ENCODE measurements at regions not wholly inside any gene's neighbourhood (a gene's known extent, or its start where the extent isn't known, plus 50 kb on each side); places are given as distances from the start of the nearest gene placed in this dataset.

DNA sequence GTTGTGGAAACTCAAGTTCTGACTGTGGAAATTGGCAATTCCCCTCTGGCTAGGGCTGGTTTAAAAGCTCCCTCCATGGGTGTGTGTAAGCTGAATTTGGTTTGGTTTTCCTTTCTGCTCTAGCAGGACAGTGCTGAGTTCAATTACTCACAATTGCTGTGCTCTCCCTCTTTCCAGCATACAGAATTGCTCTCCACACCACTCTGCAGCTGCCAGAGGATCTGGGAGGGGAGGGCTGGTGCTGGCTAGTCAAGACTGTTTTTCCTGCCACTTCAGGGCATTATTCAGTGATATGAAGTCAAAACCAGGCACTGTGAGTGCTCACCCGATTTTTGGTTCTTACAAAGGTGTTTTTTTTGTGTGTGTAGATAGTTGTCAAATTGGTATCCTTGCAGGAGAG is 336.9 kb upstream of the SLC24A2 start:
- Histone ChIP-seq H3K9ac (no peak overlapping the region), H3K27ac (no peak overlapping the region), H2AFZ (replicated peaks) (peak overlapping the region; percentile 54), H3K9me3 (ENCODE audit: low read depth) (no peaks in the 10 kb centered on the region), H3K36me3 (no peaks in the 10 kb centered on the region), H3F3A (ENCODE audit: low read depth) (no peaks in the 10 kb centered on the region), H3K27me3 (no peaks in the 10 kb centered on the region), H3K79me2 (ENCODE audit: low read depth) (no peaks in the 10 kb centered on the region), H4K20me1 (ENCODE audit: low read depth) (no peaks in the 10 kb centered on the region), H3K4me1 (peaks cover 25% of the 10 kb centered on the region), H3K4me3 (no peak overlapping the region), H3K4me2 (no peak overlapping the region)
- H3K27me3 Mint-ChIP-seq (ENCODE audit: insufficient read depth, low read depth): no peaks in the 10 kb centered on the region
- TF ChIP-seq EZH2phosphoT487 (IDR thresholded peaks at IDR 0.05) (no peak), EZH2 (IDR thresholded peaks at IDR 0.05) (no peak)
- TF ChIP-seq, protein P1, sequence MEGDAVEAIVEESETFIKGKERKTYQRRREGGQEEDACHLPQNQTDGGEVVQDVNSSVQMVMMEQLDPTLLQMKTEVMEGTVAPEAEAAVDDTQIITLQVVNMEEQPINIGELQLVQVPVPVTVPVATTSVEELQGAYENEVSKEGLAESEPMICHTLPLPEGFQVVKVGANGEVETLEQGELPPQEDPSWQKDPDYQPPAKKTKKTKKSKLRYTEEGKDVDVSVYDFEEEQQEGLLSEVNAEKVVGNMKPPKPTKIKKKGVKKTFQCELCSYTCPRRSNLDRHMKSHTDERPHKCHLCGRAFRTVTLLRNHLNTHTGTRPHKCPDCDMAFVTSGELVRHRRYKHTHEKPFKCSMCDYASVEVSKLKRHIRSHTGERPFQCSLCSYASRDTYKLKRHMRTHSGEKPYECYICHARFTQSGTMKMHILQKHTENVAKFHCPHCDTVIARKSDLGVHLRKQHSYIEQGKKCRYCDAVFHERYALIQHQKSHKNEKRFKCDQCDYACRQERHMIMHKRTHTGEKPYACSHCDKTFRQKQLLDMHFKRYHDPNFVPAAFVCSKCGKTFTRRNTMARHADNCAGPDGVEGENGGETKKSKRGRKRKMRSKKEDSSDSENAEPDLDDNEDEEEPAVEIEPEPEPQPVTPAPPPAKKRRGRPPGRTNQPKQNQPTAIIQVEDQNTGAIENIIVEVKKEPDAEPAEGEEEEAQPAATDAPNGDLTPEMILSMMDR (IDR thresholded peaks at IDR 0.05): no peak
- H3K36me3 Mint-ChIP-seq: no peaks in the 10 kb centered on the region
- H3K27ac Mint-ChIP-seq: peak overlapping the region; percentile 24
- no peak overlapping the region for H3K4me3 Mint-ChIP-seq
- peaks cover 22% of the 10 kb centered on the region for H3K4me1 Mint-ChIP-seq
- DNase-seq (ENCODE audit: low spot score): no peak
- no peaks in the 10 kb centered on the region for H3K9me3 Mint-ChIP-seq

DNA sequence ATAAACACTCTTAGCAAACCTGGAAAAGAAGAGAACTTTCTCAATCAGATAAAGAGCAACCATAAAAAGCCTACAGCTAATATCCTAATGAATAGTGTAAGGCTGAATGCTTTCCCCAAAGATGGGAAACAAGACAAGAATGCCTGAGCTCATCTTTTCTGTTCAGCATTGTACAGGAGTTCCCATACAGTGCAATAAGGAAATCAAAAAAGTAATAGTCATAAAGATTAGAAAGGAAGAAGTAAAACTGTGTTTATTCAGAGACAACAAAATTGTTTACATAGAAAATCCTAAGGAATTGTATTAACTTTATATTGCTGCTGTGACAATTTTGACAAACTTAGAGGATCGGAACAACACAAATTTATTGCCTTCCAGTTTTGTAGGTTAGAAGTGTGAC is 330.7 kb upstream of the SLC24A2 start:
- no peaks in the 10 kb centered on the region for H4K20me1 ChIP-seq (ENCODE audit: low read depth)
- no peaks in the 10 kb centered on the region for H3K9me3 ChIP-seq (ENCODE audit: low read depth)
- Mint-ChIP-seq H3K36me3 (no peaks in the 10 kb centered on the region), H3K27me3 (ENCODE audit: insufficient read depth, low read depth) (no peaks in the 10 kb centered on the region), H3K27ac (no peak overlapping the region), H3K9me3 (peaks cover 8% of the 10 kb centered on the region), H3K4me1 (no peaks in the 10 kb centered on the region), H3K4me3 (no peak overlapping the region)
- no peak overlapping the region for H3K9ac ChIP-seq
- H3K4me1 ChIP-seq: no peaks in the 10 kb centered on the region
- H3K27ac ChIP-seq: no peak overlapping the region
- no peaks in the 10 kb centered on the region for H3K36me3 ChIP-seq
- no peaks in the 10 kb centered on the region for H3K27me3 ChIP-seq
- no peak overlapping the region for H2AFZ ChIP-seq (replicated peaks)
- TF ChIP-seq, protein P1 (IDR thresholded peaks at IDR 0.05): no peak
- TF ChIP-seq EZH2 (IDR thresholded peaks at IDR 0.05): no peak
- no peak for TF ChIP-seq EZH2phosphoT487 (IDR thresholded peaks at IDR 0.05)
- H3K79me2 ChIP-seq (ENCODE audit: low read depth): no peaks in the 10 kb centered on the region
- no peak overlapping the region for H3K4me2 ChIP-seq
- no peak overlapping the region for H3K4me3 ChIP-seq
- H3F3A ChIP-seq (ENCODE audit: low read depth): no peaks in the 10 kb centered on the region
- DNase-seq (ENCODE audit: low spot score): no peak

DNA sequence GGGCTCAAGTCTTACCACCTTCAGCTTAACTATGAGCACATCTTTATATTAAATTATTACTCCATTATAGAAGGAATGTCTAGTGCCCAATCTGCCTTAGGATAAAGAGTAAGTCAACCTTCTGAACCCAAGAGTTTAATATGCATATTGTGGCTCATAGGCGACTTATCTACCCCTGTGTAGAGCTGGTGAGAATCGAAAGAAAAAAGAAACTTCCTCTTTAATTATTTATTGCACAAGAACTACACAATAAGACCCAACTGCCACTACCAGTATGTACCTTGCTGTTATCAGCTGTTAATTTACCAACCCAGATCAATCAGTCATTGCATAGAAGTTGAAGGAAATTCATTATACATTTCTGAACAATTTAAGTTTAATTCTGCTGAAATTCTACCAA is 329.1 kb upstream of the SLC24A2 start:
- no peaks in the 10 kb centered on the region for H4K20me1 ChIP-seq (ENCODE audit: low read depth)
- TF ChIP-seq, protein P1 (IDR thresholded peaks at IDR 0.05): no peak
- H3K27me3 ChIP-seq: no peaks in the 10 kb centered on the region
- no peak overlapping the region for H3K4me3 ChIP-seq
- no peaks in the 10 kb centered on the region for H3K79me2 ChIP-seq (ENCODE audit: low read depth)
- Mint-ChIP-seq H3K4me1 (no peaks in the 10 kb centered on the region), H3K27ac (no peak overlapping the region), H3K36me3 (no peaks in the 10 kb centered on the region), H3K27me3 (ENCODE audit: insufficient read depth, low read depth) (no peaks in the 10 kb centered on the region), H3K4me3 (no peak overlapping the region), H3K9me3 (peaks cover 11% of the 10 kb centered on the region)
- H3K36me3 ChIP-seq: no peaks in the 10 kb centered on the region
- no peaks in the 10 kb centered on the region for H3K4me1 ChIP-seq
- no peak for DNase-seq (ENCODE audit: low spot score)
- H3F3A ChIP-seq (ENCODE audit: low read depth): no peaks in the 10 kb centered on the region
- no peak overlapping the region for H2AFZ ChIP-seq (replicated peaks)
- H3K4me2 ChIP-seq: no peak overlapping the region
- H3K9ac ChIP-seq: no peak overlapping the region
- no peak overlapping the region for H3K27ac ChIP-seq
- H3K9me3 ChIP-seq (ENCODE audit: low read depth): no peaks in the 10 kb centered on the region

DNA sequence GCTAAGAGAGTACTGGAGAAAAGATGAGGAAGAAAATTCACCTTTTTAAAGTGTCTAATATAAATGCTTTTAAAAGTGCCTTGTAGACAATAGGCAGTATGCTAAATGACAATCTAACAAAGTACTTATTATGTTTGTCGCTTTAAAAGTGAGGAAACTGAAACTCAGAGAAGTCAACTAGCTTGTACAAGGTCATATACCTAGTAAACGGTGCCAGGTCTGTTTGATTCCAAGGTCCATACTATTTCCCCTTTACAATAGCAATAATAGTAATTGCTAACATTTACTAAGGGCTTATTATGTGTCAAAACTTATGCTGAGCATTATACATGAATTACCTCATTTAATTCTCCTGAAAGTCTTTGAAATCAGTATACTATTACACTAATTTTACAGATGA is 328.6 kb upstream of the SLC24A2 start:
- Histone ChIP-seq H3F3A (ENCODE audit: low read depth) (no peaks in the 10 kb centered on the region), H3K4me1 (no peaks in the 10 kb centered on the region), H3K4me3 (no peak overlapping the region), H3K36me3 (no peaks in the 10 kb centered on the region), H4K20me1 (ENCODE audit: low read depth) (no peaks in the 10 kb centered on the region), H3K9ac (no peak overlapping the region), H3K9me3 (ENCODE audit: low read depth) (no peaks in the 10 kb centered on the region), H3K4me2 (no peak overlapping the region), H3K79me2 (ENCODE audit: low read depth) (no peaks in the 10 kb centered on the region), H2AFZ (replicated peaks) (no peak overlapping the region), H3K27me3 (no peaks in the 10 kb centered on the region), H3K27ac (no peak overlapping the region)
- Mint-ChIP-seq H3K36me3 (no peaks in the 10 kb centered on the region), H3K4me1 (no peaks in the 10 kb centered on the region), H3K27ac (no peak overlapping the region), H3K4me3 (no peak overlapping the region), H3K9me3 (peaks cover 11% of the 10 kb centered on the region), H3K27me3 (ENCODE audit: insufficient read depth, low read depth) (no peaks in the 10 kb centered on the region)
- TF ChIP-seq, protein P1 (IDR thresholded peaks at IDR 0.05): no peak
- TF ChIP-seq EZH2phosphoT487 (IDR thresholded peaks at IDR 0.05) (no peak), EZH2 (IDR thresholded peaks at IDR 0.05) (no peak)
- no peak for DNase-seq (ENCODE audit: low spot score)

Measured in neural progenitor cell (in vitro differentiated cells).